Mesodermal cell (in vitro differentiated cells): ENCODE measurements at regions not wholly inside any gene's neighbourhood (a gene's known extent, or its start where the extent isn't known, plus 50 kb on each side); places are given as distances from the start of the nearest gene placed in this dataset.

ENCODE experiments used
- H3K27ac ChIP-seq: 2 replicates; pipeline ENCODE4 v1.7.0; 2013; ENCODE audit warnings: mild to moderate bottlenecking, low read depth, low read length, moderate library complexity; ENCODE audit not compliant: severe bottlenecking
- H3K36me3 ChIP-seq: 2 replicates; pipeline ENCODE4 v1.7.1; 2013; ENCODE audit warnings: mild to moderate bottlenecking, low read length, moderate library complexity; ENCODE audit not compliant: control insufficient read depth, insufficient read depth
- H3K4me1 ChIP-seq: one replicate; pipeline ENCODE4 v1.7.1; 2013; ENCODE audit warnings: mild to moderate bottlenecking, low read length; ENCODE audit not compliant: insufficient read depth, control insufficient read depth, poor library complexity, severe bottlenecking
- H3K4me3 ChIP-seq: 2 replicates; pipeline ENCODE4 v1.7.0; 2013; ENCODE audit warnings: low read length, control low read depth, mild to moderate bottlenecking; ENCODE audit not compliant: insufficient read depth, poor library complexity, severe bottlenecking; ENCODE audit errors: extremely low read depth
- H3K9me3 ChIP-seq: 2 replicates; pipeline ENCODE4 v1.7.1; 2013; ENCODE audit warnings: mild to moderate bottlenecking, low read length, moderate library complexity; ENCODE audit not compliant: control insufficient read depth
- WGBS, 2 experiments: methylation state at CpG; one replicate each; pipeline ENCODE4 v1.1.5; 2013; ENCODE audit warnings: missing lambda C conversion rate in 2 of 2; ENCODE audit not compliant: insufficient coverage in 2 of 2; 5-methylcytosine and 5-hydroxymethylcytosine counted together

DNA sequence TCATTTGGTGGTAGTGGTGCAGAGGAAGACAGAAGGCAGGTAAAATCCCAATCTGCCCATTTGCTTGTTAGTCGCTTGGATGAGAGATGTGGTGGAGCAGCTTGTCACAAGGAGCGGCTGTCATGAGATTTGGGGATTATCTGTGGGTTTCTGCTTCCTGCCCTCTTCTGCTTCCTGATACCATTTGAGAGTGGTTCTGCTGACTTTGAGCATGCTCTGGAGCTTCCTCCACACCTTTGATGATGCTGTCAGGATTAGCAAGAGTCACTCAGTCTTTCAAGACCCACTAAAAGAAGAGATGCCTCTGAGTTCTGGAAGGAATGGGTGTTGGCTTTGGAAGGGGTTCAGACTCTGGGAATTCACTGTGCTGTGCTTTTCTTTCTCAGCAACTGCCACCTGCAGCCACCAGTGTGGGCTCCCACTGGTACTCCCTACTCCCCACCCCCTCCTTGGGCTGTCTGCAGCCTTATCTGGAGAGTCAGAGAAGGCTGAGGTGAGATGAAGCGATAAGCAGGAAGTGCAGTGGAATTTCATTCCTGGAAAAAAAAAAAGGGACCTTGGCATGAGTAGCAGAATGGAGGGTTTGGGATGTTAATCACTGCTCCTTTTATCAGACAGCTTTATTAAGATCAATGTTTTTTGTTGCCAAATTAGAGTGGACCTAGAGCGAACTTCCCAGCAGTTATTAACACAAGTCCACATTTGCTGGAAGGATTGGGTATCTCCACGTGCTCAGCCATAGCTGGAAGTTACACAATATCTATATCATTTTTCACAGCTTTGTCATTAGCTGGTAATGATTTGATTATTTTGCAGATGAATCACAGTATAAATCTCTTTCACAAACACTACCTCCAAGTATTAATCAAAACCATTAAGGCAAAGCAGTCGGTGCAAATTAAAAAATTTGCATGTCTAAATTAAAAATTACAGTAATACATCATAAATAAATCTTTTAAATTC, 233.0 kb upstream of the SATB1 start:
- Histone ChIP-seq H3K9me3 (no peaks in the 10 kb centered on the region), H3K27ac (no peak overlapping the region), H3K4me3 (no peak overlapping the region), H3K36me3 (no peaks in the 10 kb centered on the region), H3K4me1 (peaks cover 5% of the 10 kb centered on the region)
- WGBS, 2 experiments, result 90 to 100% methylated on average over 1 to 2 of the region's 6 CpGs

DNA sequence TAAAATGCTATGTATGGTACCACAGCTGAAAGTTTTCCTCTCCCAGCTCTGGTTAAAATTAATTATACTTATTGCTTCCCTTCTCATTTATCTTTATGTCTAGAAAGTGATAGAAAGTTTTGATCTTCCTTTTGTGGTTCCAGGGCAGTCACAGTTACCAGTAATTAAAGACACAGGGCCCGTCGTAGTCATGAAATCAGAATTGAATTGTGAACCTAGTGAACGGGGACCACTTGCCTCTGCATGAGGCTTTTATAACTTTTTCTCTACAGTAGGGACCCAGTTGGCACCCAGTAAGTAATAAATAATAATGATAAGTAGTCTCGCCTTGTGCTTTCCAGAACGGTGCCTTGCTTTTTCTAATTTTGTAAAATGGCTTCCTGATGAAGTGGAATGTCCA, 231.7 kb upstream of the SATB1 start:
- Histone ChIP-seq H3K27ac (no peak overlapping the region), H3K4me3 (no peak overlapping the region), H3K9me3 (no peaks in the 10 kb centered on the region), H3K4me1 (peaks cover 5% of the 10 kb centered on the region), H3K36me3 (no peaks in the 10 kb centered on the region)
- 69 to 100% methylated on average over 1 to 5 of the region's 5 CpGs for WGBS, 2 experiments

DNA sequence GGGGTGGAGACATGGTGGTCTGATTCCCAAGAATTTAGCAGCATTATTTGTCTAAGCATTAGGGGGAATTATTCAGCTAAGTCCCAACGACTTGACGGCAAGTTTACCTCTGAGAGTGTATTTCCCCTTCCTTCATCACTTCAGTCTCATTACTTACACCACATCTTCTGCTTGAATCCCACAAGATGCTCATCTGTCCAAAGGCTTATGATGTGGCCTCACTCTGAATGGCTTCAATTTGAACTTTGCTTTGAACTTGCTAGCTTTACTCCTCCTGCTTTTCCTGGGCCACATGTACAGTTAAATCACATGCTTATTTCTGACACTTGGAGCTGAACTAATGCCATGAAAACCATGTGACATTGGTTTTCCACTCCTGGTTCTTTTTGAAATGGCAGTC, 231.3 kb upstream of the SATB1 start:
- 82 to 90% methylated on average over 2 of the region's 2 CpGs for WGBS, 2 experiments
- no peak overlapping the region for H3K27ac ChIP-seq
- peaks cover 5% of the 10 kb centered on the region for H3K4me1 ChIP-seq
- H3K4me3 ChIP-seq, result no peak overlapping the region
- no peaks in the 10 kb centered on the region for H3K36me3 ChIP-seq
- H3K9me3 ChIP-seq, result no peaks in the 10 kb centered on the region

DNA sequence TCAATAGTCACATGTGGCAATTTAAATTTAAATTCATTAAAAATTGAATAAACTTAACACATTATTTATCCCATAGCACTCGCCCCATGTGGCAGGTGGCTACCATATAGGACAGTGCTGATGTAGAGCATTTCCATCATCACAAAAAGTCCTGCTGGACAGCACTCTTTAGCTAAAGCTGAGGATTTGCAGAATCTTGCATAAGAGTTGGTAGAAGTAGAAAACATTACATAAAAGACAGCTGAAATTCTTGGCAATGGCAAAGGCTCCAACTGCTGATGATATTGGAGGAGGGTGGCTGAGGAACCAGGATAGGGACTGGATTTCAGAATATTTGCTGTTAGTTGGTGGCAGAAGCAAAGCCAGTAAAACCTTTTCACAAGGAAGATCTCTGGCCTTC, 230.7 kb upstream of the SATB1 start:
- Histone ChIP-seq H3K4me1 (peaks cover 5% of the 10 kb centered on the region), H3K9me3 (no peaks in the 10 kb centered on the region), H3K36me3 (no peaks in the 10 kb centered on the region), H3K4me3 (no peak overlapping the region), H3K27ac (no peak overlapping the region)
- no CpG with 5 or more reads among the region's 1 CpG for WGBS, 2 experiments

DNA sequence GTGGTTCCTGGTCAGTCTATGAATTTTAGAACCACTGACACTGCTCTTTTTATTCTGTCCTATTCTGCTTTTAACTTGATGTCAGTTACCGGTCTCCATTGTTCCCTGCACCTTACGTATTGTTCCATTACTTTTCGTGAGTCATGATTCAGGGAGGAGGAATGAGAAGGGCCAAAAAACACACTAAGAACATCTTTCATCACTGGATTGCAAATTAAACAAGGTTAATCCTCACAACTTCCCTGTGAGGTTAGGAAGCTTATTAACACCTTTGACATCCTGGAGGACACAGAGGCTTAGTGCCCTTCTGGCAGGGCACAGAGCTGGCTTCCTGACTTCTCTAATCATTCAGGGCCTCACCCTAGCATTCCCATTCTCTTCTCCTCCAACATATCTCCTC, 227.6 kb upstream of the SATB1 start:
- WGBS, 2 experiments, result 100% methylated on average over 1 of the region's 3 CpGs
- no peak overlapping the region for H3K27ac ChIP-seq

DNA sequence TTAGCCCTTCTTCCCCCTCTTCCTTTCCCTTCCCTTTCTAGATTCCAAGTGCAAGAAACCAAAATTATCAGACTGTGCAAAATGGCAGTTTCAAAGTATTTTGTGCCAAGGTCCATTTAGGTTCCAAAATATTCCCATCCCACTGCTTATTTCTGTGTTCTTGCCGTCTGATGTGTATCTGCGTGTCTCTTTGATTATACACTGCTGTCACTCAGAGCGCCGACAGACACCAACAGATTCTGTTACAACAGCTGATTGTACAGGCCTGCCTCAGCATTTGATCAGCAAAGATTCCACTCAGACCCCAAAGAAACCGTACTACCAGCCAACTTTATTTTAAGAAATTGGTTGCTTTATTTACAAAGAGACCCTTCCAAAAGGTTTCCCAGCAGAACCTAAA, 225.6 kb upstream of the SATB1 start:
- Histone ChIP-seq H3K4me1 (no peaks in the 10 kb centered on the region), H3K36me3 (no peaks in the 10 kb centered on the region), H3K4me3 (no peak overlapping the region), H3K9me3 (no peaks in the 10 kb centered on the region), H3K27ac (no peak overlapping the region)
- WGBS, 2 experiments, result 91 to 100% methylated on average over 4 of the region's 5 CpGs

More for the DNA sequence above, 227.6 kb upstream of the SATB1 start:
- no peaks in the 10 kb centered on the region for H3K36me3 ChIP-seq
- no peaks in the 10 kb centered on the region for H3K4me1 ChIP-seq
- no peaks in the 10 kb centered on the region for H3K9me3 ChIP-seq
- H3K4me3 ChIP-seq, result no peak overlapping the region

DNA sequence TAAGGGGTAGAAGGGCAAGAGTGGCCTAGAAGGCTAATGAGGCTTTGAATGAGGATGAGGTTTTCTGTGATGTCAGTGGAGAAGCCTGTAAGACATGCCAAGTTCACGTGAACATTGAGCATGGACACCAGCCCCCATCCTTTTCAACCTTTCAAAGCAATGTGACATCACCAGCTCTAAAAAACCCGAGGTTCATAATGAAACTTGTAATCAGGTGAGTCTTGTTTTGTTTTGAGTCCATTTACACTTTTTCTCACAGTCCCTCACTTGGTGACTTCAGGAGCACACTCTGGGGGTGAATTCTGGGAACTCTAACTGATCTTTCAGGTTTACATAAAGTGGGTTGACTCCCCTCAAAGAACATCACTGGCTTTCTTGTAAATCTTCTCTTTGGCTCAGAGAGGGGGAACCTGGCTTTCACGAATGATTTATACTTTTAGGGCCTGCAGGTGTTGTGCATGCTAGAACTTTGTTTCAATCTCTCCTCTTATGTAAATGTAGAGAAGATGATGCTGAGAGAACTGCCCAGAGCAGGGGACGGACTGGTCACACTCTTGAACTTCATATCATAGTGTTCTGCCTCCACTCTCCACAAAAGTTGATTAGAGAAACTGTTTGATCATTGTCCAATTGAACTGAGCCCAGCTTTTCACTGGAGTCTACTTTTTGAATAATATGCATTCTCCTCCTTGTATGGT, 224.7 kb upstream of the SATB1 start:
- Histone ChIP-seq H3K27ac (no peak overlapping the region), H3K36me3 (no peaks in the 10 kb centered on the region), H3K9me3 (no peaks in the 10 kb centered on the region), H3K4me3 (no peak overlapping the region), H3K4me1 (no peaks in the 10 kb centered on the region)
- no CpG with 5 or more reads among the region's 4 CpGs for WGBS, 2 experiments

DNA sequence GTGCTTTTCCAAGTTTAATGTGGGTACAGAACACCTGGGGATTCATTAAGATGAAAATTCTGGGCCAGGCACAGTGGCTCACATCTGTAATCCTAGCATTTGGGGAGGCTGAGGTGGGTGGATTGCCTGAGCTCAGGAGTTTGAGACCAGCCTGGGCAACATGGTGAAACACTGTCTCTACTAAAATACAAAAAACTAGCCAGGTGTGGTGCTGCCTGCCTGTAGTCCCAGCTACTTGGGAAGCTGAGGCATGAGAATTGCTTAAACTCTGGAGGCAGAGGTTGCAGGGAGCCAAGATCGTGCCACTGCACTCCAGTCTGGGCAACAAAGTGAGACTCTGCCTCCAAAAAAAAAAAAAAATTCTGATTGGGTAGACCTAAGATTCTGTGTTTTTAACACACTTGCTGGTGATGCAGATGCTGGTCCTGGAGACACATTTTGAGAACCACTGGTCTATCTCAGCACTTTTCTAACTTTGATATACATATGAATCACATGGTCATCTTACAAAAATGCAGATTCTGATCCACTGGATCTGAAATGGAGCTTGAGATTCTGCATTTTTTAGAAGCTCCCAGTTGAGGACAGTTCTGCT, 223.8 kb upstream of the SATB1 start:
- Histone ChIP-seq H3K27ac (no peak overlapping the region), H3K36me3 (no peaks in the 10 kb centered on the region), H3K4me1 (no peaks in the 10 kb centered on the region), H3K4me3 (no peak overlapping the region), H3K9me3 (no peaks in the 10 kb centered on the region)
- 0% methylated on average over 1 of the region's 1 CpG for WGBS, 2 experiments

DNA sequence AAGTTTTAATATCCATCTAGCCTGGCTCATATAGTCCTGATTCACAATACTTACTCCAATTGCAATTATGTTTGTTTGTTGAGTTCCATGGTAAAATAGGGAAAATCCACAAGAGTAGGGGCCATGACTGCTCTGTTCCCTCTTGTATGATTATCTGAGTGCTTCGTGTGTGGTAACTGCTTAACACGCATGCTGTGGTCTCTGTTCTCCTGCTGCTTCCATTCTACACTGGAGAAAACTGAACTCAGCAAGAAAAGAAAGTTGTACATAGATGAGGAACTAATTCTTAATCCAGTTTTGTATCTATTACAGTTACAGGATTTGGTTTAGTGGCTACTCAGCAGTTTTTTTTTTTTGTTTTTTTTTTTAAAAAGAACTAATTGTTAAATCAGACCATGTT, 223.0 kb upstream of the SATB1 start:
- no peaks in the 10 kb centered on the region for H3K36me3 ChIP-seq
- no peaks in the 10 kb centered on the region for H3K4me1 ChIP-seq
- no peak overlapping the region for H3K27ac ChIP-seq
- H3K4me3 ChIP-seq, result no peak overlapping the region
- 83% methylated on average over 1 of the region's 2 CpGs; no CpG with 5 or more reads in 1 of the 2 experiments for WGBS, 2 experiments
- no peaks in the 10 kb centered on the region for H3K9me3 ChIP-seq

DNA sequence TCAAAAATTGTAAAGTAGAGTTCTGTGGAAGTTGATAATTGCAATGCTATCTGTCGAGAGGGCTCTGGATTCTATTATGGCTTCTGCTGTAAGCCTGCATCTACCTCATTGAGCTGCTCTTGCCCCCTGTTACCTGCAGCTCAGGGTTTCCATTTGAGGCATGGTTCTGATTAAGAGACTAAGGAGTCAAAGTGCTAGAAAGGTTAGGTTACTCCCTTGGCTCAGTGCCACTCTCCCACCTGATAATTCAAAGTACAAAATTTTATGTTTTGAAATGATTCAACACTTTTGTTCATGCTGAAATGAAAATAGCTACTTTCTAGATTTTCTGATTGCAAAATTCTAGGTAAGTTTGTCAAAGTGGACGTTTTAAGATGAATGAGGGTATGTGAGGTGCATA, 220.5 kb upstream of the SATB1 start:
- no peak overlapping the region for H3K27ac ChIP-seq
- no peaks in the 10 kb centered on the region for H3K36me3 ChIP-seq
- no peak overlapping the region for H3K4me3 ChIP-seq
- WGBS, 2 experiments, result 55 to 67% methylated on average over 1 of the region's 2 CpGs
- H3K4me1 ChIP-seq, result no peaks in the 10 kb centered on the region
- peaks cover 5% of the 10 kb centered on the region for H3K9me3 ChIP-seq
